Heart right ventricle (tissue), 16 donors: ENCODE measurements at regions not wholly inside any gene's neighbourhood (a gene's known extent, or its start where the extent isn't known, plus 50 kb on each side); places are given as distances from the start of the nearest gene placed in this dataset.
"Not testable (repeated sequence)": the region's sequence is repeated elsewhere in the genome, so short reads cannot be mapped to it uniquely, and the experiment has no call there.

Source experiments
- ATAC-seq, 8 donors: fragments of 200-7000 bp; cut with Tn5 transposase; one replicate each; pipeline ENCODE4 v1.9.1; 2020; ENCODE audit warnings: mild to moderate bottlenecking in 8 of 8, moderate library complexity in 8 of 8, moderate number of reproducible peaks in 1 of 8
- DNase-seq, 2 donors: peaks; one replicate each; pipeline ENCODE4 v3.0.0-alpha.2; 2020
- H3K27ac ChIP-seq, 10 donors: fragments of 200-600 bp; sonication (generic) in 2 of 10; one replicate each; pipeline versions ENCODE4 v1.5.0 to v1.8.0; 2020 to 2022; ENCODE audit warnings: mild to moderate bottlenecking in 3 of 10
- H3K27me3 ChIP-seq, 7 donors: fragments of 200-600 bp; one replicate each; pipeline ENCODE4 v1.8.0; 2021 to 2022; ENCODE audit warnings: mild to moderate bottlenecking in 2 of 7
- H3K36me3 ChIP-seq, 9 donors: fragments of 200-600 bp; sonication (generic) in 1 of 9; one replicate each; pipeline versions ENCODE4 v1.5.0 to v1.8.0; 2020 to 2022; ENCODE audit warnings: mild to moderate bottlenecking in 2 of 9
- H3K4me1 ChIP-seq, 9 donors: fragments of 200-600 bp; sonication (generic) in 1 of 9; one replicate each; pipeline versions ENCODE4 v1.5.0 to v1.8.0; 2020 to 2022; ENCODE audit warnings: mild to moderate bottlenecking in 4 of 9
- H3K4me3 ChIP-seq, 10 donors: fragments of 200-600 bp; sonication (generic) in 2 of 10; one replicate each; pipeline versions ENCODE4 v1.5.0 to v1.8.0; 2020 to 2022; ENCODE audit warnings: mild to moderate bottlenecking in 7 of 10, moderate library complexity in 2 of 10
- H3K9me3 ChIP-seq, 11 donors: fragments of 200-600 bp in 10 of 11; sonication (generic) in 2 of 11; one replicate each; pipeline versions ENCODE4 v1.5.0 to v1.8.0; 2013 to 2022; ENCODE audit warnings: mild to moderate bottlenecking in 2 of 11, control low read depth in 1 of 11, moderate library complexity in 1 of 11
- WGBS, 2 donors: extraction: QIAGEN DNeasy Blood & Tissue Kit; methylation state at CpG; one replicate each; pipeline ENCODE4 v1.1.7; 2013; ENCODE audit warnings: inconsistent platforms in 1 of 2; 5-methylcytosine and 5-hydroxymethylcytosine counted together
- intact Hi-C, 10 donors: fragments of 100-400 bp; cut with DNase I; formaldehyde crosslinking; loops; one replicate each; pipeline versions ENCODE4 v1.11.1 to v1.14.2; 2022
- TF ChIP-seq, protein P1 (sequence below), 9 donors: fragments of 200-600 bp; sonication (generic) in 2 of 9; IDR thresholded peaks; one replicate each; pipeline versions ENCODE4 v1.5.0 to v1.8.0; 2021 to 2022; ENCODE audit warnings: antibody characterized with exemption in 9 of 9, mild to moderate bottlenecking in 5 of 9, moderate library complexity in 1 of 9
- donor health status: Arrhythmogenic right ventricular cardiomyopathy.
- donor health status: ischemic (EF 13 %, LVEDD 7.1; RV severe dilation, severe dysfunction).
- donor health status: healthy with polysubstance abuse.
- donor health status: DM: no; HTN: yes; CAD: no.
- donor health status: DM: no; HTN: no; CAD: no.
- donor health status: ischemic (EF 25% LVEDD 6.9; RV normal size, moderate dysfunction).
- donor health status: ischemic (EF 25% LVEDD 5.7; RV mildly dilated, moderate dysfunction).
- donor health status: healthy.
- donor health status: DM: yes; HTN: yes; CAD: no.
- donor health status: Ischemic cardiomyopathy.
- donor health status: ischemic (EF 35%, LVEDD 5.7; RV mildly dilated, moderate dysfunction).
- donor health status: nonischemic (EF 11% LVEDD 7.7; RV severe dilation, severe dysfunction).
- donor health status: DM: yes; HTN: yes; CAD: no.
- donor health status: PGD.
- donor health status: ischemic (EF 29% LVEDD 5.4; RV normal size, mild dysfunction).
- donor health status: nonischemic (EF 23%, LVEDD 6.1; RV moderate dilation, normal function).

DNA sequence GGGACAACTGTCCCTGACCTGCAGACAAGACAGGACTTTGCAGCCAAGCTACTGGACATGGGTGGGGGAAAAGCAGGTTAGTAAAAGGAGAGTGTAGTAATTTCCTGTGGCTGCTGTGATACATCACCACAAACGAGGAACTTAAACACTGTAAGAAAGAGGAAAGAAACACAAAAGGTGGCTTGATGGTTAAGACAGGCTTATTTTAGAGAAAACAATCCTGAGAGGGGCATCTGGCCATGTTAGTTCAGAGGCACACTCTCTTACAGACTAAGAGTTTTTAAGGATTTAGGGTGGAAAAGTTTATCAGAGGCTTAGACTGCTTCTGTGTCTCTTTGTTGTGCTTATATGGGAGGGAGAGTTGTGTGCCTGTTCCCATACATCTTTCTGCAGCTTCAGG lies 667.0 kb downstream of the TYW1 start:
- whole genome bisulfite sequencing, 2 donors: 60 to 77% methylated on average over 1 of the region's 1 CpG
- H3K4me1 ChIP-seq: no peaks in the 10 kb centered on the region
- H3K27me3 ChIP-seq: peaks cover 0 to 13% (median 0%) of the 10 kb centered on the region in 7 donors
- no peak for DNase-seq
- TF ChIP-seq, protein P1, sequence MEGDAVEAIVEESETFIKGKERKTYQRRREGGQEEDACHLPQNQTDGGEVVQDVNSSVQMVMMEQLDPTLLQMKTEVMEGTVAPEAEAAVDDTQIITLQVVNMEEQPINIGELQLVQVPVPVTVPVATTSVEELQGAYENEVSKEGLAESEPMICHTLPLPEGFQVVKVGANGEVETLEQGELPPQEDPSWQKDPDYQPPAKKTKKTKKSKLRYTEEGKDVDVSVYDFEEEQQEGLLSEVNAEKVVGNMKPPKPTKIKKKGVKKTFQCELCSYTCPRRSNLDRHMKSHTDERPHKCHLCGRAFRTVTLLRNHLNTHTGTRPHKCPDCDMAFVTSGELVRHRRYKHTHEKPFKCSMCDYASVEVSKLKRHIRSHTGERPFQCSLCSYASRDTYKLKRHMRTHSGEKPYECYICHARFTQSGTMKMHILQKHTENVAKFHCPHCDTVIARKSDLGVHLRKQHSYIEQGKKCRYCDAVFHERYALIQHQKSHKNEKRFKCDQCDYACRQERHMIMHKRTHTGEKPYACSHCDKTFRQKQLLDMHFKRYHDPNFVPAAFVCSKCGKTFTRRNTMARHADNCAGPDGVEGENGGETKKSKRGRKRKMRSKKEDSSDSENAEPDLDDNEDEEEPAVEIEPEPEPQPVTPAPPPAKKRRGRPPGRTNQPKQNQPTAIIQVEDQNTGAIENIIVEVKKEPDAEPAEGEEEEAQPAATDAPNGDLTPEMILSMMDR (IDR thresholded peaks at IDR 0.05): no peak
- no peak overlapping the region for H3K27ac ChIP-seq
- no peak for ATAC-seq
- H3K9me3 ChIP-seq: peaks cover 0 to 18% (median 0%) of the 10 kb centered on the region in 11 donors
- no peaks in the 10 kb centered on the region for H3K36me3 ChIP-seq
- no peak overlapping the region for H3K4me3 ChIP-seq
- intact Hi-C loops: no loop called here

DNA sequence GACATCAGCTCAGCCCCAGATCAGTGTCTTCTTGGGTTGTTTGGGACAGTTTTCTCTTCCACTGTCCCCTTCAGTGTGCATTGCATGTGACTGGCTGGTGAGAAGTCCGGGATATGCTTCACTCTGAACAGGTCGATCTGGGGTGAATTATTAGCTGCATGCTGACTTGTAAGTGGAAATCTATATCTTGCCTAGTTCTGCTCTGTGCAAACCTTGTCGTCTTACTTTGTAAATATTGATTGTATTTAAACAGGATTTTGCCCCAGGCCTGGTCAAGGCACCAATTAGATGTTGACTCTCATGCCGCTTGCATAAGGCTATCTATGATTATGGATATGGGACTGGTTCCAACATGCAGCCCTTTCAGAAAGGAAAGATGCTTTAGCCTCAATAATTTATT lies 669.7 kb downstream of the TYW1 start:
- H3K4me1 ChIP-seq, H3K27ac ChIP-seq, H3K27me3 ChIP-seq, DNase-seq, H3K36me3 ChIP-seq, H3K4me3 ChIP-seq, intact Hi-C loops, ATAC-seq: not testable (repeated sequence)
- H3K9me3 ChIP-seq: peaks cover 0 to 45% (median 12%) of the 10 kb centered on the region in 11 donors
- 63 to 85% methylated on average over 4 of the region's 4 CpGs for WGBS, 2 donors

DNA sequence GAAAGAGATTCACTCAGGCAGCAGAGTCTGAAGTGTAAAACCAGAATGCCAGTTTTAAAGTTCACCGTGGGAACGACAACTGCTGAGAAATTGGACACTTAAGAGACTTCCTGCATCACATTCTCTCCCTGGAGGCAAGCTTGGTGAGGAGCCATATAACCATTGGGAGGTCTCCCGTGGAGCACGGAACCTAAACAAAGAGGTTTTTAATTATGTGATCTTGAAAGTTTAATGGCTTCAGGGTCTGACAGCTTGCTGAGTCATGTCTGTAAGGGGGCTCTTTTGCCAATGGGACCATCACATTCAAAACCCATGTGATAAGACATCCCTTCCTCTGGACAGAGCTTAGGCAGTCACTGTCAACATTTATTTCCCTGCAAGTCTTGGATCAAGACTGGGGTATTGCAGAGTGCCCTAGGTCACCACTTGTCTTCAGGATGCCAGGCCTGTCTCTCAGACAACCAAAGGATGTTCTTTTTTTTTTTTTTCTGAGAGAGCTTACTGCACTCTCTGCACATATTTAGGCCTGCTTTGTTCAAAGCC lies 674.4 kb downstream of the TYW1 start:
- DNase-seq: no peak
- intact Hi-C loops: no loop called here
- no peak for ATAC-seq
- no peak overlapping the region for H3K4me3 ChIP-seq
- H3K36me3 ChIP-seq: no peaks in the 10 kb centered on the region
- TF ChIP-seq, protein P1 (IDR thresholded peaks at IDR 0.05): no peak
- peaks cover 0 to 63% (median 12%) of the 10 kb centered on the region in 11 donors for H3K9me3 ChIP-seq
- 62 to 84% methylated on average over 4 of the region's 4 CpGs for WGBS, 2 donors
- no peaks in the 10 kb centered on the region for H3K4me1 ChIP-seq
- H3K27me3 ChIP-seq: peaks cover 0 to 5% (median 0%) of the 10 kb centered on the region in 7 donors
- no peak overlapping the region for H3K27ac ChIP-seq

DNA sequence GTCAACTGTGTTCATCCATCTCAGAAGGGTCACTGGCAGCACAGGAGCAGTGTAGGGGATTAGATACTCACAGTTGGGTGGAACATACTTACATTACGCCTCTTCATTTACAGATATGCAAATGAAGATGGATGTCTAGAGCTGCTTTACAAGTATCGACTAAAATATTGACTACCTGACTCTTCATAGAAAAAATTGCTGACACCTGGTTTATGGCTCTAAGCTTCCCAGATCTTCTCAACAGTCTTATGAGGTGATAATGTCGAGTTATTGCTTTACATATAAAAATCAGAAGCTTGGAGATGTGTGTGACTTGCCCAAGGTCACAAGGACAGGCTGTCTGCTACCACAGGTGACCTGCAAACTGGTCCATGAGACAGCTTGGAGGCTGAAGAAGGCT lies 677.2 kb downstream of the TYW1 start:
- Histone ChIP-seq H3K27ac (no peak overlapping the region), H3K9me3 (peaks cover 0 to 66% (median 12%) of the 10 kb centered on the region in 11 donors), H3K36me3 (no peaks in the 10 kb centered on the region), H3K4me3 (no peak overlapping the region), H3K4me1 (no peaks in the 10 kb centered on the region), H3K27me3 (peaks cover 0 to 5% (median 0%) of the 10 kb centered on the region in 7 donors)
- 72 to 75% methylated on average over 3 of the region's 3 CpGs for WGBS, 2 donors
- DNase-seq (no peak), ATAC-seq (no peak)
- intact Hi-C loops: no loop called here
- TF ChIP-seq, protein P1 (IDR thresholded peaks at IDR 0.05): no peak

DNA sequence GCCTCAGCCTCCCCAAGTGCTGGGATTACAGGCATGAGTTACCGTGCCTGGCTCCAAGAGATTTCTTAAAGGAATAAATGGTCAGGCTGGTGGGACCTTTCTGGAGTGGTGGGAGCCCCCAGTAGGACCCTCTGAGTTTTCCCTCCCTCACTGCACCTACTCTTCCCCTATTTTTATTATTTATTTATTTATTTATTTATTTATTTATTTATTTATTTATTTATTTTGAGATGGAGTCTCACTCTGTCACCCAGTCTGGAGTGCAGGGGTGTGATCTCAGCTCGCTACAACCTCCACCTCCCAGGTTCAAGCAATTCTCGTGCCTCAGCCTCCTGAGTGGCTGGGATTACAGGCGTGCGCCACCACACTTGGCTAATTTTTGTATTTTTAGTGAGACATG lies 678.2 kb downstream of the TYW1 start:
- H3K36me3 ChIP-seq, H3K4me3 ChIP-seq, DNase-seq, H3K4me1 ChIP-seq, H3K27ac ChIP-seq, H3K27me3 ChIP-seq, ATAC-seq, intact Hi-C loops: not testable (repeated sequence)
- 86 to 94% methylated on average over 5 of the region's 5 CpGs for WGBS, 2 donors
- peaks cover 0 to 59% (median 9%) of the 10 kb centered on the region in 11 donors for H3K9me3 ChIP-seq
